ENCODE measurements at regions not wholly inside any gene's neighbourhood (a gene's known extent, or its start where the extent isn't known, plus 50 kb on each side); places are given as distances from the start of the nearest gene placed in this dataset.

DNA sequence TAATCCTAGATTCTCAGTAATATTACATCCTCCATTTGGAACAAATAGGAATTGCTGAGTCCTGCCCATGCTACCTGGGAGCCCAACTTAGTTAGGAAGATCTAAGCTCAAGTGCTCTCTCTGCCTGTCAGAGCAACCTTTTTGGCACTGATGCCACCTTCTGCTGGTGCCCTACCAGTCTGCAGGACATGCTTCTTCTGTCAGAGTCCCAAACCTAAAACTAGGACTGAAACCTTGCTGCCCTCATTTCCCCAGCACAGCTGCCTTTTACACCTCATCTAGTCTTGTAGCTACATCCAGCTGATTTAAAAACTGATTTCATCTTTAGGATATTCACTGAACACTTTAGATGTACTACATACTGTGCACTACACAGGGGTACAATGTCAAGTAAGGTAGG is 118.7 kb downstream of the LYPLAL1 start (continued):
- TF ChIP-seq, protein P1, sequence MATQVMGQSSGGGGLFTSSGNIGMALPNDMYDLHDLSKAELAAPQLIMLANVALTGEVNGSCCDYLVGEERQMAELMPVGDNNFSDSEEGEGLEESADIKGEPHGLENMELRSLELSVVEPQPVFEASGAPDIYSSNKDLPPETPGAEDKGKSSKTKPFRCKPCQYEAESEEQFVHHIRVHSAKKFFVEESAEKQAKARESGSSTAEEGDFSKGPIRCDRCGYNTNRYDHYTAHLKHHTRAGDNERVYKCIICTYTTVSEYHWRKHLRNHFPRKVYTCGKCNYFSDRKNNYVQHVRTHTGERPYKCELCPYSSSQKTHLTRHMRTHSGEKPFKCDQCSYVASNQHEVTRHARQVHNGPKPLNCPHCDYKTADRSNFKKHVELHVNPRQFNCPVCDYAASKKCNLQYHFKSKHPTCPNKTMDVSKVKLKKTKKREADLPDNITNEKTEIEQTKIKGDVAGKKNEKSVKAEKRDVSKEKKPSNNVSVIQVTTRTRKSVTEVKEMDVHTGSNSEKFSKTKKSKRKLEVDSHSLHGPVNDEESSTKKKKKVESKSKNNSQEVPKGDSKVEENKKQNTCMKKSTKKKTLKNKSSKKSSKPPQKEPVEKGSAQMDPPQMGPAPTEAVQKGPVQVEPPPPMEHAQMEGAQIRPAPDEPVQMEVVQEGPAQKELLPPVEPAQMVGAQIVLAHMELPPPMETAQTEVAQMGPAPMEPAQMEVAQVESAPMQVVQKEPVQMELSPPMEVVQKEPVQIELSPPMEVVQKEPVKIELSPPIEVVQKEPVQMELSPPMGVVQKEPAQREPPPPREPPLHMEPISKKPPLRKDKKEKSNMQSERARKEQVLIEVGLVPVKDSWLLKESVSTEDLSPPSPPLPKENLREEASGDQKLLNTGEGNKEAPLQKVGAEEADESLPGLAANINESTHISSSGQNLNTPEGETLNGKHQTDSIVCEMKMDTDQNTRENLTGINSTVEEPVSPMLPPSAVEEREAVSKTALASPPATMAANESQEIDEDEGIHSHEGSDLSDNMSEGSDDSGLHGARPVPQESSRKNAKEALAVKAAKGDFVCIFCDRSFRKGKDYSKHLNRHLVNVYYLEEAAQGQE (tag by site-specific recombination; IDR thresholded peaks at IDR 0.05): no peak
- TF ChIP-seq ZNF473 (tag by site-specific recombination; IDR thresholded peaks at IDR 0.05) (no peak), ZNF530 (tag by site-specific recombination; IDR thresholded peaks at IDR 0.05; ENCODE audit: low read depth) (no peak), ZNF10 (tag by site-specific recombination; IDR thresholded peaks at IDR 0.05) (no peak), OVOL3 (tag by site-specific recombination; IDR thresholded peaks at IDR 0.05) (no peak)

DNA sequence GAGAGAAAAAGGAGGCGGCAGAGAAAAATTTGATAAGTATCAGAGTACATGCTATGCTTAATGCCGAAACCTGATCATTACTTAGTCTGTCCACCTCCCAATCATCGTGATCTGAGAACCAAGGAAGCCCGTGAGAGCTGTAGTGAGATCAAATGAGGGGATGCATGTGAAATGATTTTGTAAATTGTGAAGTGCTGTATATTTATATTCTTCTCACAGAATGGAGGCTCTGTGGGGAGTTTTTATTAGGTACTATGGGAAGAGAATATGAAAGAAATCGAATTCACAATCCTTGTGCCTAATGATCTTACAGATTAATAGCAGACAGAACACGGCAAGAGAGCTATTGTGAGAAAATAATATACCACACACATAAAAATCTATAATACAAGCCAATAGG is 115.5 kb downstream of the LYPLAL1 start:
- no peaks in the 10 kb centered on the region for H3K36me3 ChIP-seq (ENCODE audit: control insufficient read depth in 2 of 2, insufficient read depth in 1 of 2, low read length in 2 of 2)
- no peaks in the 10 kb centered on the region for H3K4me1 ChIP-seq (ENCODE audit: control insufficient read depth, insufficient read depth, low read length)
- H3K4me3 ChIP-seq (ENCODE audit: low read depth, low read length): no peak overlapping the region
- H3K9me3 ChIP-seq (ENCODE audit: control insufficient read depth, insufficient read depth, low read depth, low read length): no peaks in the 10 kb centered on the region
- ChIA-PET CTCF (no interaction called here), POLR2A (no interaction called here)
- H3K27ac ChIP-seq (ENCODE audit: extremely low read depth, low read depth, low read length): no peak overlapping the region
- TF ChIP-seq, protein P2, sequence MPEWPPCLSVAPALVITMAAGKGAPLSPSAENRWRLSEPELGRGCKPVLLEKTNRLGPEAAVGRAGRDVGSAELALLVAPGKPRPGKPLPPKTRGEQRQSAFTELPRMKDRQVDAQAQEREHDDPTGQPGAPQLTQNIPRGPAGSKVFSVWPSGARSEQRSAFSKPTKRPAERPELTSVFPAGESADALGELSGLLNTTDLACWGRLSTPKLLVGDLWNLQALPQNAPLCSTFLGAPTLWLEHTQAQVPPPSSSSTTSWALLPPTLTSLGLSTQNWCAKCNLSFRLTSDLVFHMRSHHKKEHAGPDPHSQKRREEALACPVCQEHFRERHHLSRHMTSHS (tag by site-specific recombination; IDR thresholded peaks at IDR 0.05): no peak
- TF ChIP-seq ZXDB (tag by site-specific recombination; IDR thresholded peaks at IDR 0.05) (no peak), GLIS1 (tag by site-specific recombination; IDR thresholded peaks at IDR 0.05) (no peak), ZNF785 (tag by site-specific recombination; IDR thresholded peaks at IDR 0.05) (no peak), ZNF26 (tag by site-specific recombination; IDR thresholded peaks at IDR 0.05) (no peak), PRDM2 (tag by site-specific recombination; IDR thresholded peaks at IDR 0.05; ENCODE audit: borderline replicate concordance) (no peak), PRDM4 (tag by site-specific recombination; IDR thresholded peaks at IDR 0.05) (no peak), MEIS1 (CRISPR knock-in tag; IDR thresholded peaks at IDR 0.05; ENCODE audit: borderline replicate concordance) (no peak), ZNF521 (tag by site-specific recombination; IDR thresholded peaks at IDR 0.05) (no peak), ZNF549 (tag by site-specific recombination; IDR thresholded peaks at IDR 0.05) (no peak), ZNF175 (tag by site-specific recombination; IDR thresholded peaks at IDR 0.05) (no peak)
